Sigmoid colon (tissue), 4 donors: ENCODE measurements at regions not wholly inside any gene's neighbourhood (a gene's known extent, or its start where the extent isn't known, plus 50 kb on each side); places are given as distances from the start of the nearest gene placed in this dataset.

Experiments
- EP300 ChIP-seq, 4 donors: sonication (generic); formaldehyde crosslinking; IDR thresholded peaks; one replicate each; pipeline ENCODE4 v1.6.1; 2017; ENCODE audit warnings: antibody characterized with exemption in 4 of 4
- POLR2A ChIP-seq, 2 donors: fragments of 450-650 bp; IDR thresholded peaks; one replicate each; pipeline ENCODE4 v1.6.1; 2016; ENCODE audit warnings: antibody characterized with exemption in 2 of 2, mild to moderate bottlenecking in 2 of 2, moderate library complexity in 2 of 2
- POLR2AphosphoS5 ChIP-seq, 4 donors: sonication (generic); formaldehyde crosslinking; IDR thresholded peaks; one replicate each; pipeline ENCODE4 v1.6.1; 2017; ENCODE audit warnings: antibody characterized with exemption in 4 of 4
- TF ChIP-seq, protein P1 (sequence below), 4 experiments: fragments of 450-650 bp in 3 of 4; fragments of 200-600 bp in 1 of 4; IDR thresholded peaks; one replicate each; pipeline ENCODE4 v1.5.1; 2016 to 2019; ENCODE audit warnings: antibody characterized with exemption in 4 of 4, mild to moderate bottlenecking in 3 of 4, moderate library complexity in 2 of 4

DNA sequence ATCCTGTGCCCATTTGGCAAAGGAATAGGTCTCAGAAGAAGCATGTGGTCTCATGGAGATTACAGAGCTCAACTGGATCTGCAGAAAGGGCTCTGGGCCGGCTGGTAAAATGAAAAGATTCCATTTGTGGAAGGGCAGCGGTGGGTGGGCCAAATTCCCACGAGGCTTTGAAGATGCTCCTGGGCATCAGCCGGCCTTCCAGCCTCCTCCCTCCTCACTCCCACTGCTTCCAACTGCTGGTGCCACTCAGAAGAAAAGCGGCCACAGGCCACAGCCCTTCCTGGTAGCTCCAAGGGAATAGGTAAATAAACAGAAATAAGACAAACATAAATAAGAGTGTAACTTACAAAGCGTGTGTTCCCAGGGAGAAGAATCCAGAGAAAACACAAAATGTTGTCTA lies 136.3 kb upstream of the SLC44A3 start:
- TF ChIP-seq POLR2AphosphoS5 (IDR thresholded peaks at IDR 0.05) (no peak), EP300 (IDR thresholded peaks at IDR 0.05) (no peak), POLR2A (IDR thresholded peaks at IDR 0.05) (no peak)
- TF ChIP-seq, protein P1, sequence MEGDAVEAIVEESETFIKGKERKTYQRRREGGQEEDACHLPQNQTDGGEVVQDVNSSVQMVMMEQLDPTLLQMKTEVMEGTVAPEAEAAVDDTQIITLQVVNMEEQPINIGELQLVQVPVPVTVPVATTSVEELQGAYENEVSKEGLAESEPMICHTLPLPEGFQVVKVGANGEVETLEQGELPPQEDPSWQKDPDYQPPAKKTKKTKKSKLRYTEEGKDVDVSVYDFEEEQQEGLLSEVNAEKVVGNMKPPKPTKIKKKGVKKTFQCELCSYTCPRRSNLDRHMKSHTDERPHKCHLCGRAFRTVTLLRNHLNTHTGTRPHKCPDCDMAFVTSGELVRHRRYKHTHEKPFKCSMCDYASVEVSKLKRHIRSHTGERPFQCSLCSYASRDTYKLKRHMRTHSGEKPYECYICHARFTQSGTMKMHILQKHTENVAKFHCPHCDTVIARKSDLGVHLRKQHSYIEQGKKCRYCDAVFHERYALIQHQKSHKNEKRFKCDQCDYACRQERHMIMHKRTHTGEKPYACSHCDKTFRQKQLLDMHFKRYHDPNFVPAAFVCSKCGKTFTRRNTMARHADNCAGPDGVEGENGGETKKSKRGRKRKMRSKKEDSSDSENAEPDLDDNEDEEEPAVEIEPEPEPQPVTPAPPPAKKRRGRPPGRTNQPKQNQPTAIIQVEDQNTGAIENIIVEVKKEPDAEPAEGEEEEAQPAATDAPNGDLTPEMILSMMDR (IDR thresholded peaks at IDR 0.05): no peak
